ENCODE measurements at regions not wholly inside any gene's neighbourhood (a gene's known extent, or its start where the extent isn't known, plus 50 kb on each side); places are given as distances from the start of the nearest gene placed in this dataset.
"Not testable (repeated sequence)": the region's sequence is repeated elsewhere in the genome, so short reads cannot be mapped to it uniquely, and the experiment has no call there.

- no peak for DNase-seq (ENCODE audit: low spot score)
Observed at GRCh38 chr7:131959106-131959812, 402.8 kb upstream of the PODXL start.

- DNase-seq (ENCODE audit: low spot score), result no peak
Observed at GRCh38 chr7:131957338-131958020, 401.1 kb upstream of the PODXL start.

GRCh38 chr7:131956864-131957263 lies 400.4 kb upstream of the PODXL start:
- no peak for DNase-seq (ENCODE audit: low spot score)

GRCh38 chr7:131955679-131956078 lies 399.3 kb upstream of the PODXL start:
- no peak for DNase-seq (ENCODE audit: low spot score)

GRCh38 chr7:131953184-131953583 lies 396.8 kb upstream of the PODXL start:
- no peak for DNase-seq (ENCODE audit: low spot score)

GRCh38 chr7:131952365-131952764 lies 395.9 kb upstream of the PODXL start:
- DNase-seq (ENCODE audit: low spot score), result no peak

- DNase-seq (ENCODE audit: low spot score), result no peak
Observed at GRCh38 chr7:131950758-131951157, 394.3 kb upstream of the PODXL start.

- DNase-seq (ENCODE audit: low spot score), result no peak
Observed at GRCh38 chr7:131949659-131950058, 393.2 kb upstream of the PODXL start.

GRCh38 chr7:131948434-131949053 lies 392.1 kb upstream of the PODXL start:
- no peak for DNase-seq (ENCODE audit: low spot score)

GRCh38 chr7:131947661-131948060 lies 391.2 kb upstream of the PODXL start:
- no peak for DNase-seq (ENCODE audit: low spot score)

- DNase-seq (ENCODE audit: low spot score), result no peak
Observed at GRCh38 chr7:131945957-131946544, 389.6 kb upstream of the PODXL start.

GRCh38 chr7:131945313-131945911 lies 389.0 kb upstream of the PODXL start:
- DNase-seq (ENCODE audit: low spot score), result peak; percentile 49

GRCh38 chr7:131944556-131945069 lies 388.2 kb upstream of the PODXL start:
- DNase-seq (ENCODE audit: low spot score), result no peak

GRCh38 chr7:131943646-131944045 lies 387.2 kb upstream of the PODXL start:
- DNase-seq (ENCODE audit: low spot score), result no peak

- no peak for DNase-seq (ENCODE audit: low spot score)
Observed at GRCh38 chr7:131943211-131943610, 386.8 kb upstream of the PODXL start.

GRCh38 chr7:131942287-131943150 lies 386.1 kb upstream of the PODXL start:
- no peak for DNase-seq (ENCODE audit: low spot score)

GRCh38 chr7:131941291-131941690 lies 384.9 kb upstream of the PODXL start:
- no peak for DNase-seq (ENCODE audit: low spot score)

- no peak for DNase-seq (ENCODE audit: low spot score)
Observed at GRCh38 chr7:131940621-131941165, 384.3 kb upstream of the PODXL start.

GRCh38 chr7:131938788-131939187 lies 382.4 kb upstream of the PODXL start:
- not testable (repeated sequence) for DNase-seq (ENCODE audit: low spot score)

- no peak for DNase-seq (ENCODE audit: low spot score)
Observed at GRCh38 chr7:131937868-131938267, 381.4 kb upstream of the PODXL start.

- DNase-seq (ENCODE audit: low spot score), result no peak
Observed at GRCh38 chr7:131935180-131935579, 378.8 kb upstream of the PODXL start.

All from RKO (cell line).